HepG2 (cell line): ENCODE measurements at regions not wholly inside any gene's neighbourhood (a gene's known extent, or its start where the extent isn't known, plus 50 kb on each side); places are given as distances from the start of the nearest gene placed in this dataset.
"Not testable (repeated sequence)": the region's sequence is repeated elsewhere in the genome, so short reads cannot be mapped to it uniquely, and the experiment has no call there.

Experiments used
- CEBPB ChIP-seq: IDR thresholded peaks from 2 replicates; pipeline ENCODE4 v1.6.1; 2011; ENCODE audit warnings: low read depth, low read length, improper control_type of control experiment, borderline replicate concordance
- DPF2 ChIP-seq: sonication (generic); formaldehyde crosslinking; IDR thresholded peaks from 2 replicates; pipeline ENCODE4 v1.4.0; 2020; ENCODE audit warnings: mild to moderate bottlenecking, low read depth, missing genetic modification reagents, borderline replicate concordance
- GABPA ChIP-seq, 2 experiments: IDR thresholded peaks; 2 replicates each; pipeline ENCODE4 v1.6.1; 2011 to 2016; ENCODE audit warnings: low read depth in 2 of 2, low read length in 1 of 2, missing biosample characterization in 1 of 2, missing genetic modification characterization in 1 of 2
- KLF16 ChIP-seq, 2 experiments: sonication (generic) in 1 of 2; formaldehyde crosslinking in 1 of 2; IDR thresholded peaks; 2 replicates each; pipeline versions ENCODE4 v1.6.1 to v1.8.0; 2016 to 2023; ENCODE audit warnings: missing genetic modification reagents in 2 of 2, missing compliant biosample characterization in 1 of 2
- POLR2G ChIP-seq: fragments of 200-400 bp; formaldehyde crosslinking; IDR thresholded peaks from 2 replicates; pipeline ENCODE4 v1.6.1; 2018; ENCODE audit warnings: mild to moderate bottlenecking, low read depth, low read length, moderate library complexity
- TCF7 ChIP-seq: sonication (generic); IDR thresholded peaks from 2 replicates; pipeline ENCODE4 v1.6.1; 2016; ENCODE audit warnings: antibody characterized with exemption, low read depth
- ZNF251 ChIP-seq: sonication (generic); formaldehyde crosslinking; IDR thresholded peaks from 2 replicates; pipeline ENCODE4 v1.9.0; 2021; ENCODE audit warnings: mild to moderate bottlenecking, missing genetic modification reagents
- ZNF605 ChIP-seq: sonication (generic); formaldehyde crosslinking; IDR thresholded peaks from 2 replicates; pipeline ENCODE4 v1.8.0; 2022; ENCODE audit warnings: mild to moderate bottlenecking, missing genetic modification reagents
- ZSCAN20 ChIP-seq: sonication (generic); formaldehyde crosslinking; IDR thresholded peaks from 2 replicates; pipeline ENCODE4 v1.4.0; 2020; ENCODE audit warnings: missing genetic modification reagents, mild to moderate bottlenecking, borderline replicate concordance
- TF ChIP-seq, protein P1 (sequence below): sonication (generic); formaldehyde crosslinking; IDR thresholded peaks from 2 replicates; pipeline ENCODE4 v1.4.0; 2020; ENCODE audit warnings: missing genetic modification reagents
- TF ChIP-seq, protein P2 (sequence below): sonication (generic); formaldehyde crosslinking; IDR thresholded peaks from 2 replicates; pipeline ENCODE4 v1.4.0; 2020; ENCODE audit warnings: mild to moderate bottlenecking, missing genetic modification reagents

DNA sequence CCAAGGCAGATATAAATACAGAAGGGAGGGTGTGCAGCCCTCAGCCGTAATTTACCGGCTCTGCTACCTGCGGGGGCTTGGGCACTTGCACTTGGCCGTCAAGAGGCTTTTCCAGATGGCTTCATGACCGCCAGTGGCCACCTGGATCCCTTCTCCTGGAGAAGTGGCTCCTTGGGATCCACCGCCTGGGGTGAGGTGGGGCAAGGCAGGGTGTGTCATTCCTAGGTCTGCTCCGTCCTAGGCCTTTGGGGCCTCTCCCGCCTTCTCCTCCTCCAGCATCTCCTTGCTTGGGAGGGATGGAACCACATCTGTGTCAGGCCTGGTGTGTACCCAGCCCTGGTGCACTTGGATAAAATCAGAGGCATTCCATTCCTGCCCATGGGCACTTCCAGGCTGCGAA is 80.8 kb upstream of the GOLGA6L4 start:
- TF ChIP-seq POLR2G; GABPA (IDR thresholded peaks at IDR 0.05; ENCODE audit: low read depth, low read length); GABPA (CRISPR knock-in tag; IDR thresholded peaks at IDR 0.05; ENCODE audit: low read depth); ZNF605 (CRISPR knock-in tag); CEBPB; KLF16 (CRISPR knock-in tag; IDR thresholded peaks at IDR 0.05); ZNF251 (CRISPR knock-in tag); TCF7; DPF2; ZSCAN20 (CRISPR knock-in tag): not testable (repeated sequence)
- TF ChIP-seq, protein P1, sequence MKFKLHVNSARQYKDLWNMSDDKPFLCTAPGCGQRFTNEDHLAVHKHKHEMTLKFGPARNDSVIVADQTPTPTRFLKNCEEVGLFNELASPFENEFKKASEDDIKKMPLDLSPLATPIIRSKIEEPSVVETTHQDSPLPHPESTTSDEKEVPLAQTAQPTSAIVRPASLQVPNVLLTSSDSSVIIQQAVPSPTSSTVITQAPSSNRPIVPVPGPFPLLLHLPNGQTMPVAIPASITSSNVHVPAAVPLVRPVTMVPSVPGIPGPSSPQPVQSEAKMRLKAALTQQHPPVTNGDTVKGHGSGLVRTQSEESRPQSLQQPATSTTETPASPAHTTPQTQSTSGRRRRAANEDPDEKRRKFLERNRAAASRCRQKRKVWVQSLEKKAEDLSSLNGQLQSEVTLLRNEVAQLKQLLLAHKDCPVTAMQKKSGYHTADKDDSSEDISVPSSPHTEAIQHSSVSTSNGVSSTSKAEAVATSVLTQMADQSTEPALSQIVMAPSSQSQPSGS (CRISPR knock-in tag) = not testable (repeated sequence)
- TF ChIP-seq, protein P2, sequence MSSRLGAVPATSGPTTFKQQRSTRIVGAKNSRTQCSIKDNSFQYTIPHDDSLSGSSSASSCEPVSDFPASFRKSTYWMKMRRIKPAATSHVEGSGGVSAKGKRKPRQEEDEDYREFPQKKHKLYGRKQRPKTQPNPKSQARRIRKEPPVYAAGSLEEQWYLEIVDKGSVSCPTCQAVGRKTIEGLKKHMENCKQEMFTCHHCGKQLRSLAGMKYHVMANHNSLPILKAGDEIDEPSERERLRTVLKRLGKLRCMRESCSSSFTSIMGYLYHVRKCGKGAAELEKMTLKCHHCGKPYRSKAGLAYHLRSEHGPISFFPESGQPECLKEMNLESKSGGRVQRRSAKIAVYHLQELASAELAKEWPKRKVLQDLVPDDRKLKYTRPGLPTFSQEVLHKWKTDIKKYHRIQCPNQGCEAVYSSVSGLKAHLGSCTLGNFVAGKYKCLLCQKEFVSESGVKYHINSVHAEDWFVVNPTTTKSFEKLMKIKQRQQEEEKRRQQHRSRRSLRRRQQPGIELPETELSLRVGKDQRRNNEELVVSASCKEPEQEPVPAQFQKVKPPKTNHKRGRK (CRISPR knock-in tag) = not testable (repeated sequence)
